Upper lobe of right lung (tissue), 1 donor: ENCODE measurements at regions not wholly inside any gene's neighbourhood (a gene's known extent, or its start where the extent isn't known, plus 50 kb on each side); places are given as distances from the start of the nearest gene placed in this dataset.
"Not testable (repeated sequence)": the region's sequence is repeated elsewhere in the genome, so short reads cannot be mapped to it uniquely, and the experiment has no call there.

Experiments
- ATAC-seq: fragments of 200-7000 bp; cut with Tn5 transposase; one replicate; pipeline ENCODE4 v1.9.1; 2020; ENCODE audit warnings: mild to moderate bottlenecking, moderate library complexity
- DNase-seq: peaks from one replicate; pipeline ENCODE4 v3.0.0-alpha.2; 2020
- H3K27ac ChIP-seq: fragments of 200-600 bp; one replicate; pipeline ENCODE4 v1.8.0; 2022
- H3K27me3 ChIP-seq: fragments of 200-600 bp; one replicate; pipeline ENCODE4 v1.8.0; 2022; ENCODE audit warnings: mild to moderate bottlenecking
- H3K36me3 ChIP-seq: fragments of 200-600 bp; one replicate; pipeline ENCODE4 v1.8.0; 2022
- H3K4me1 ChIP-seq: fragments of 200-600 bp; one replicate; pipeline ENCODE4 v1.8.0; 2022
- H3K4me3 ChIP-seq: fragments of 200-600 bp; one replicate; pipeline ENCODE4 v1.8.0; 2022; ENCODE audit warnings: mild to moderate bottlenecking
- H3K9me3 ChIP-seq: fragments of 200-600 bp; one replicate; pipeline ENCODE4 v1.8.0; 2022
- intact Hi-C: fragments of 100-400 bp; cut with DNase I; formaldehyde crosslinking; loops from one replicate; pipeline ENCODE4 v1.11.0; 2022
- TF ChIP-seq, protein P1 (sequence below): fragments of 200-600 bp; IDR thresholded peaks from one replicate; pipeline ENCODE4 v1.8.0; 2022; ENCODE audit warnings: antibody characterized with exemption
- donor health status: DM: no; HTN: yes; CAD: no; lungs with severe emphysema.

DNA sequence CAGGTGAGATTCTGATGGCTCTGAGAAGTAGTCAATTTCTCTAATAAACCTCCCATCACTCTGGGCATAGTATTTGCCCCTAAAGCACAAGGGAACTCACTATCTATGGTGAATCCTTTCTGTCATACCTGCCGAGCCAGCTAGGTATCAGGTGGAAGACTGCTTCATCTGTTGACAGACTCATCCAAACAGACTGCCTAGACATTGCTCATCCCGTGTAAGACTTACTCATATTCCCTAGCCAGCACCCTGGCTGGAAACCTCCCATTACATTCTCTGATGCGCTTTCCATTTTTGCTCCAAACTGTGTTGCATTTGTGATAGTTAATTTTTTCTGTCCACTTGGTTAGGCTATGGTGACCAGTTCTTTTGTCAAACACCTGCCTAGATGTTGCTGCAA lies 595.9 kb downstream of the DNAH5 start:
- H3K27ac ChIP-seq: no peak overlapping the region
- H3K36me3 ChIP-seq: no peaks in the 10 kb centered on the region
- intact Hi-C loops: no loop called here
- H3K27me3 ChIP-seq: no peaks in the 10 kb centered on the region
- no peak overlapping the region for H3K4me3 ChIP-seq
- H3K9me3 ChIP-seq: no peaks in the 10 kb centered on the region
- no peak for DNase-seq
- H3K4me1 ChIP-seq: no peaks in the 10 kb centered on the region
- ATAC-seq: no peak
- TF ChIP-seq, protein P1, sequence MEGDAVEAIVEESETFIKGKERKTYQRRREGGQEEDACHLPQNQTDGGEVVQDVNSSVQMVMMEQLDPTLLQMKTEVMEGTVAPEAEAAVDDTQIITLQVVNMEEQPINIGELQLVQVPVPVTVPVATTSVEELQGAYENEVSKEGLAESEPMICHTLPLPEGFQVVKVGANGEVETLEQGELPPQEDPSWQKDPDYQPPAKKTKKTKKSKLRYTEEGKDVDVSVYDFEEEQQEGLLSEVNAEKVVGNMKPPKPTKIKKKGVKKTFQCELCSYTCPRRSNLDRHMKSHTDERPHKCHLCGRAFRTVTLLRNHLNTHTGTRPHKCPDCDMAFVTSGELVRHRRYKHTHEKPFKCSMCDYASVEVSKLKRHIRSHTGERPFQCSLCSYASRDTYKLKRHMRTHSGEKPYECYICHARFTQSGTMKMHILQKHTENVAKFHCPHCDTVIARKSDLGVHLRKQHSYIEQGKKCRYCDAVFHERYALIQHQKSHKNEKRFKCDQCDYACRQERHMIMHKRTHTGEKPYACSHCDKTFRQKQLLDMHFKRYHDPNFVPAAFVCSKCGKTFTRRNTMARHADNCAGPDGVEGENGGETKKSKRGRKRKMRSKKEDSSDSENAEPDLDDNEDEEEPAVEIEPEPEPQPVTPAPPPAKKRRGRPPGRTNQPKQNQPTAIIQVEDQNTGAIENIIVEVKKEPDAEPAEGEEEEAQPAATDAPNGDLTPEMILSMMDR: no peak

DNA sequence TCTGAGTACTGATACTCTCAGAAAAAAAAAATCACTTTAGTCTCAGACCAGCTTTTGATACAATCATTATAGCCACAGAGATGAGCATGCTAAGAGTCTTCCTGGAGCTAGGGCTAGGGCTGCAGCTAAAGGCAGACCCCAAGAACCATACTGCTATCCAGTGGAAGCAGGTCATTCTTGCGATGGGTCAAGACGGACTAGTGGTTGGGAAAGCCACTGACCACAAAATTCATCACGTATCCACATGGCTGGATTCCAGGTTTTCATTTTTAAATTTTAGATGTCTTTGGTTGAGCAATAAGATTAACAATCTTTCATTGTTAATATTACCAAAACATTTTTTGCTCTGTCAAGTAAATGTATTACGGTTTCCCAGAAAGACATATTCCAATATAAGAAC lies 598.1 kb downstream of the DNAH5 start:
- TF ChIP-seq, protein P1: no peak
- no peaks in the 10 kb centered on the region for H3K27me3 ChIP-seq
- no peak overlapping the region for H3K27ac ChIP-seq
- H3K9me3 ChIP-seq: no peaks in the 10 kb centered on the region
- no peaks in the 10 kb centered on the region for H3K4me1 ChIP-seq
- no peaks in the 10 kb centered on the region for H3K36me3 ChIP-seq
- ATAC-seq: no peak
- intact Hi-C loops: no loop called here
- DNase-seq: no peak
- no peak overlapping the region for H3K4me3 ChIP-seq

DNA sequence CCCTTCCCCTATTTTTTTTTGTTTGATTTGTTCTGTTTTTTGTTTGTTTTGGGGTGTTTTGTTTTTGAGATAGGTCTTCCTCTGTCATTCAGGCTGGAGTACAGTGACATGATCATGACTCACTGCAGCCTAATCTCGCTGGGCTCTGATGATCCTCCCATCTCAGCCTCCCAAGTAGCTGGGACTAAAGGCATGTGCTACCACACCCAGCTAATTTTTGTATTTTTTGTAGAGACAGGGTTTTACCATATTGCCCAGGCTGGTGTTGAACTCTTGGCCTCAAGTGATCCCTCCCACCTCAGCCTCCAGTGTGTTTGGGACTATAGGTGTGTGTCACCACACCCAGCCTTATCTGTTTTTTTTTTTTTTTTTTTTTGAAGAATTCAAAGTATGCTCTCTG lies 605.4 kb downstream of the DNAH5 start:
- TF ChIP-seq, protein P1: no peak
- Histone ChIP-seq H3K27ac (no peak overlapping the region), H3K4me3 (no peak overlapping the region), H3K4me1 (no peaks in the 10 kb centered on the region), H3K9me3 (peaks cover 5% of the 10 kb centered on the region), H3K36me3 (no peaks in the 10 kb centered on the region), H3K27me3 (no peaks in the 10 kb centered on the region)
- intact Hi-C loops: no loop called here
- ATAC-seq (no peak), DNase-seq (no peak)

DNA sequence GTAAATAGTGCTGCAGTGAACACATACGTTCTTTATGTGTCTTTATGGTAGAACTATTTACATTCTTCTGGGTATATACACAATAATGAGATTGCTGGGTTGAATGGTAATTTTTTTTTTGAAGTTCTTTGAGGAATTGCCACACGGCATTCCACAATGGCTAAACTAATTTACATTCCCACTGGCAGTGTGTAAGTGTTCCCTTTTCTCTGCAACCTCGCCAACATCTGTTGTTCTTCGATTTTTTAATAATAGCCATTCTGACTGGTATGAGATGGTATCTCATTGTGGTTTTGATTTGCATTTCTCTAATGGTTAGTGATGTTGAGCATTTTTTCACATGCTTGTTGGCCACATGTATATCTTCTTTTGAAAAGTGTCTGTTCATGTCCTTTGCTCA lies 609.5 kb downstream of the DNAH5 start:
- H3K36me3 ChIP-seq, H3K27ac ChIP-seq, H3K9me3 ChIP-seq, DNase-seq, H3K4me3 ChIP-seq, ATAC-seq, intact Hi-C loops, H3K27me3 ChIP-seq, H3K4me1 ChIP-seq: not testable (repeated sequence)

DNA sequence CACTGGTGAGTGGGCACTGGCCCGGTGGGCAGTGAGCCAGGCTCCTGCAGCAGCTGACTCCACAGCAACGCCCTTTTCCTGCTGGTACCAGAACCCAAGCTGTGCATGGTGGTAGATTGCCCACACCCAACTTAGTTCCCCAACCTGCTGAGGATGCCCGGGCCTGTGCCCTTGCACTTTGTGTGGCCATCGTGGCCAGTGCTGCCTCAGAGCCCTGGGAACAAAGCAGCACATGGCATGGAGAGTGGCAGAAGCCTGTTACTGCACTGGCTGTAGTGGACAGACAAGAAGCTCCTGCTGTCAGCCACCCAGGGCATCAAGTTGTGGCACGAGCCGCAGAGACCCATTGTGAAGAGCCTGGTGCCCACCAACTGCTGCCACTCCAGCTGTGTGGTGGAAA lies 612.9 kb downstream of the DNAH5 start:
- intact Hi-C loops: no loop called here
- H3K27ac ChIP-seq: no peak overlapping the region
- H3K4me3 ChIP-seq: no peak overlapping the region
- no peaks in the 10 kb centered on the region for H3K9me3 ChIP-seq
- ATAC-seq (no peak), DNase-seq (no peak)
- TF ChIP-seq, protein P1: no peak
- no peaks in the 10 kb centered on the region for H3K36me3 ChIP-seq
- H3K27me3 ChIP-seq: no peaks in the 10 kb centered on the region
- H3K4me1 ChIP-seq: no peaks in the 10 kb centered on the region

DNA sequence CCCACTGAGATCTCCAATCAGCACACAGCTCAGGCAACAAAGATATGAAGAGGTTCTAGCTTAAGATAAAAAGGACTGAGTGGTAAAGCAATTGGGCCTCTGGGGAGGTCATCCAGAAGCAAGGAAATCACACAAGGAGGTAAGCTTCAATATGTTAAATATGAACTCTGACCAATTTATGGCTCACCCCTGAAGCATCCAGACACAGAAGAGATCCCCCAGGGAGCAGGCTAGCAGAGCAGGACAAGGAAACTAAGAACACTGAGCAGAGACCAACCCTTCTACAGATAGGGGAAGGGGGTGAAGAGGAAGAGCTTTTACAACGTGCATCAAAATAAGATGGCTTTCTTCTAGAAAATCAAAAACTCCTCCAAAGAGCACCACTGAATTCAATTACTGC lies 616.2 kb downstream of the DNAH5 start:
- intact Hi-C loops: no loop called here
- Histone ChIP-seq H3K4me1 (no peaks in the 10 kb centered on the region), H3K27ac (no peak overlapping the region), H3K9me3 (no peaks in the 10 kb centered on the region), H3K27me3 (no peaks in the 10 kb centered on the region), H3K36me3 (no peaks in the 10 kb centered on the region), H3K4me3 (no peak overlapping the region)
- TF ChIP-seq, protein P1: no peak
- DNase-seq: no peak
- no peak for ATAC-seq
